Activated T-helper 2 cell treated with anti-CD3 and anti-CD28 coated beads, Interferon-gamma antibody, Interleukin-2, Interleukin-4, amounts not matched to agents 10 μg/mL and 5 μg/mL and 100 μg/mL, durations not matched to agents 14 hours and 24 hours and 36 hours (primary cell): ENCODE measurements at regions not wholly inside any gene's neighbourhood (a gene's known extent, or its start where the extent isn't known, plus 50 kb on each side); places are given as distances from the start of the nearest gene placed in this dataset.
"Not testable (repeated sequence)": the region's sequence is repeated elsewhere in the genome, so short reads cannot be mapped to it uniquely, and the experiment has no call there.

Experiments used
- DNase-seq: peaks from one replicate; pipeline ENCODE4 v3.0.0; 2021; ENCODE audit warnings: low spot score
- H3K27ac Mint-ChIP-seq: one replicate; pipeline ENCODE4 v1.8.0; 2021; ENCODE audit warnings: mixed read lengths
- H3K27me3 Mint-ChIP-seq: one replicate; pipeline ENCODE4 v1.8.0; 2021; ENCODE audit warnings: low read depth, mixed read lengths
- H3K36me3 Mint-ChIP-seq: one replicate; pipeline ENCODE4 v1.8.0; 2021; ENCODE audit warnings: low read depth, mixed read lengths
- H3K4me1 Mint-ChIP-seq: one replicate; pipeline ENCODE4 v1.8.0; 2021; ENCODE audit warnings: low read depth, mixed read lengths
- H3K4me3 Mint-ChIP-seq: one replicate; pipeline ENCODE4 v1.8.0; 2021; ENCODE audit warnings: low read depth, mild to moderate bottlenecking, moderate library complexity, mixed read lengths
- H3K9me3 Mint-ChIP-seq: one replicate; pipeline ENCODE4 v1.8.0; 2021; ENCODE audit warnings: mixed read lengths
- intact Hi-C: fragments of 100-400 bp; cut with micrococcal nuclease; formaldehyde crosslinking; loops from one replicate; pipeline ENCODE4 v1.15.1; 2023

DNA sequence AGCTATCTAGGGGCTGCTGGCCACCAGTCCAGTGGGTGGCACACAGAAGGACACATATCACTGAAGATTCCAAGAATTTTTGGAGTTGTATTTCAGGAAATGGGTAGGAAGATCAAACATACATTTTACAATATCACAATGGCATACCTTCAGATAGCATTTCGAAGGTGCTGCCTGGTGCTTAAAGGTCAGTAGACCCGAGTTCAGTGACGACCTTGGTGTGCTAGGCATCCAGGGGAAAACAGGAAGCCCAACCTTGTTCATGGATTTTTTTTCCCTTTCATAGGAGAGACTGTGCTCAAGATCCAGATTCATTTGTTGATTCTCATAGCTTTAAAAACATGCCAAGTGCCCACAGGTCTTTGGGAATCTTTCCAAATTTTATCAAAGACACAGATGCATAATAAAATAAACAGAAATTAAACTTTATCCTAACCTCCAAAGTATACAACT, 51.0 kb upstream of the RCBTB2 start:
- Mint-ChIP-seq H3K27me3 (peaks cover 49% of the 10 kb centered on the region), H3K27ac (no peak overlapping the region)
- intact Hi-C loops: loop anchor here (5.0 kb wide), 3 partner anchors 362 to 547 kb away; partner anchors contain the start of gene NUDT15

GRCh38 chr13:48585456-48585840, 52.6 kb upstream of the RCBTB2 start:
- intact Hi-C loops: no loop called here
- Mint-ChIP-seq H3K36me3 (no peaks in the 10 kb centered on the region), H3K27me3 (peaks cover 47% of the 10 kb centered on the region), H3K4me1 (peaks cover 15% of the 10 kb centered on the region), H3K4me3 (no peak overlapping the region), H3K27ac (no peak overlapping the region), H3K9me3 (peaks cover 8% of the 10 kb centered on the region)
- no peak for DNase-seq

More for the DNA sequence above, 51.0 kb upstream of the RCBTB2 start:
- no peak overlapping the region for H3K4me3 Mint-ChIP-seq
- no peaks in the 10 kb centered on the region for H3K36me3 Mint-ChIP-seq
- peaks cover 22% of the 10 kb centered on the region for H3K4me1 Mint-ChIP-seq
- peaks cover 8% of the 10 kb centered on the region for H3K9me3 Mint-ChIP-seq
- no peak for DNase-seq

DNA sequence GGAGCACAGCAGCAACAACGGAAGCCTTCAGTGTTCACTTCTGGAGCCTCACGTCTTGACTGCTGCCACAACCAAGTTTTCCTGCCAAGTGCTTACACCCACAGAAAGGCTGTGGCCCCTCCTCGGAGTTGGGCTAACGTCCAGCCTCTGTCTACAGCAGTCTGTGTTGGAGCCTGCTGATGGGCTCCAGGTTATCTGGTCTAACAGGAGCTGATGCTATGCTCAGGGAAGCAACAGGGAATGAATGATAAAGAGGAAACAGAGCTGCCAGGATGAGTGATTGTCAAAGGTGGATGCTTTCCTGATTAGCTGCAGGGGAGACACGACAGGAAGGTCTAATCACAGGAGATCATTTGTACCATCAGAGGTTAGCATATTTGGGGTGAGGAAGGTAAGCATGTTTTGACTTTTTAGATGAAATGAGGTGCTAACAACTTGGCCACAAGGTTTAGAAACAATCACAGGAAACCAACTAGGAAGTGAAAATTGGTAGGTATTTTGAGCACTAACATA, 53.8 kb upstream of the RCBTB2 start:
- H3K27ac Mint-ChIP-seq: no peak overlapping the region
- H3K27me3 Mint-ChIP-seq: peaks cover 36% of the 10 kb centered on the region
- H3K36me3 Mint-ChIP-seq: no peaks in the 10 kb centered on the region
- intact Hi-C loops: no loop called here
- peaks cover 8% of the 10 kb centered on the region for H3K9me3 Mint-ChIP-seq
- no peak overlapping the region for H3K4me3 Mint-ChIP-seq
- H3K4me1 Mint-ChIP-seq: peaks cover 13% of the 10 kb centered on the region
- no peak for DNase-seq

DNA sequence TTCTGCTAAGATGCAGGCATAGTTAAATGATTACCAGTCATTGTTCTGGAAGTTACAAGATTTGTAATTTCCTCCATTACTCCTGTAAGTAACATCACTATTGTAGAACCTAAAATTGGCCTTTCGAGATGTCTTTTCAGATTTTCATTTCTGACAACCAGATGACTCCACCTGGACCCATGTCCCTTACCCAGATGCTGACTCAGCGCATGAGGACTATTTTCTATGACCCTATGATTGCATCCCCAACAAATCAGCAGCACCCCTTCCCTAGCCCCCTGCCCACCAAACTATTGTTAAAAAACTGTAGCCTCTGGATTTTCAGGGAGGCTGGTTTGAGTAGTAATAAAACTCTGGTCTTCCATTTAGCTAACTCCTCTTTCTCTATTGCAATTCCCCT, 55.2 kb upstream of the RCBTB2 start:
- peaks cover 13% of the 10 kb centered on the region for H3K4me1 Mint-ChIP-seq
- H3K27me3 Mint-ChIP-seq: peaks cover 21% of the 10 kb centered on the region
- H3K9me3 Mint-ChIP-seq: peaks cover 8% of the 10 kb centered on the region
- DNase-seq: no peak
- no peaks in the 10 kb centered on the region for H3K36me3 Mint-ChIP-seq
- no peak overlapping the region for H3K27ac Mint-ChIP-seq
- H3K4me3 Mint-ChIP-seq: no peak overlapping the region
- intact Hi-C loops: no loop called here

DNA sequence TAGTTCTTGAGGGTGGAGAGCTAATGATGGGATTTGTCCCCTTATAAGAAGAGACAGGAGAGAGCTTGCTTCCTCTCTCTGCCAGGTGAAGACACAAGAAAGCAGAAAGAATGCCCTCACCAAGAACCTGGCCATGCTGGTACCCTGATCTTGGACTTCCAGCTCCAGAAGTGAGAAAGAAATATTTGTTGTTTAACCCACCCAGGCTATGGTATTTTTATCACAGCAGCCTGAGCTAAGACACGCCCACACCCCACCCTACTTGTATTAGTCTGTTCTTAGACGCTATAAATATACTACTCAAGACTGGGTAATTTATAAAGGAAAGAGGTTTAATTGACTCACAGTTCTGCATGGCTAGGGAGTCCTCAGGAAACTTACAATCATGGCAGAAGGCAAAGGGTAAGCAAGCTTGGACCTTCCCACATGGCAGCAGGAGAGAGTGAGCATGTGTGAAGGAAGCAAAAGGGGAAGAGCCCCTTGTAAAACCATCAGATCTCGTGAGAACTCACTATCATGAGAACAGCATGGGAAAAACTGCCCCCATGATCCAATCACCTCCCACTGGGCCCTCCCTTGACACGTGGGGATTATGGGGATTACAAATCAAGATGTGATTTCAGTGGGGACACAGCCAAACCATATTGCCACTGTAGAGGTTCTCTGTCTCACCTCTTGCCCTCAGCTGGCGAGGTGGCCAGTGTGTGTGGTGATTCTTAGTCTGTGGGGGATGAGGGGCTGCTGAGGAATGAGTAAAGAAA, 57.4 kb upstream of the RCBTB2 start:
- no peak overlapping the region for H3K27ac Mint-ChIP-seq
- no peak overlapping the region for H3K4me3 Mint-ChIP-seq
- intact Hi-C loops: loop anchor here (10.0 kb wide), 1 partner anchor 64 kb away; the partner anchor contains the start of gene CYSLTR2

DNA sequence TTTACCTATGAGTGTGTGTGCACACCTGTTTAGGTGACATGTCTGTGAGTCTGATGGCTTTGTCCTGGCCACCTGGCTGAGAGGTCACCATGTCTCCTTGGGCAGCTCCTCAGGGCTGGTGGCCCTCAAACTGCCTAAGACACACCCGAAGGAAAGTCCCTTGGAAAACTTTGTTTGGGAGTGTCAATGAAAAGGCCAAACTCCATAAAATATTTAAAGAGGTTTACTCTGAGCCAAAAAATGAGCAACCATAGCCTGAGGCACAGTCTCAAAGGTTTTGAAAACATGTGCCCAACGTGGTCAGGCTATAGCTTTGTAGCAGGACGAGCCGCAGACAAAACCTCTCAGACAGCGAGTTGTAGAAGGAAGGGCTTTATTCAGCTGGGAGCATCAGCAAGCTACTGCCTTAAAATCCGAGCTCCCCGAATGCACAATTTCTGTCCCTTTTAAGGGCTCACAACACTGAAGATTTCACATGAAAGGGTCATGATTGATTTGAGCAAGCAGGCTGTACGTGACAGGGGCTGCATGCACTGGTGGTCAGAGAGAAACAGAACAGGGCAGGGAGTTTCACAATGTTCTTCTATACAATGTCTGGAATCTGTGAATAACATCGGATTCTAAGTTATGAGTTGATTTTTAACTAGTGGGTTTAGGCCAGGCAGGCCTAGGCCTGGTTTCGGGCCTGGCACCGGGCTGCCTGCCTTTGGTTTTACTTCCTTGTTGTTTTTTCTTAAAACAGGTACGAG, 58.4 kb upstream of the RCBTB2 start:
- DNase-seq, H3K4me1 Mint-ChIP-seq, H3K4me3 Mint-ChIP-seq, H3K27ac Mint-ChIP-seq, H3K36me3 Mint-ChIP-seq, H3K9me3 Mint-ChIP-seq, H3K27me3 Mint-ChIP-seq: not testable (repeated sequence)
- intact Hi-C loops: loop anchor here (10.0 kb wide), 1 partner anchor 64 kb away; the partner anchor contains the start of gene CYSLTR2

More for the DNA sequence above, 57.4 kb upstream of the RCBTB2 start:
- Mint-ChIP-seq H3K36me3 (no peaks in the 10 kb centered on the region), H3K9me3 (peaks cover 8% of the 10 kb centered on the region), H3K4me1 (peaks cover 13% of the 10 kb centered on the region), H3K27me3 (peaks cover 7% of the 10 kb centered on the region)
- DNase-seq: no peak

DNA sequence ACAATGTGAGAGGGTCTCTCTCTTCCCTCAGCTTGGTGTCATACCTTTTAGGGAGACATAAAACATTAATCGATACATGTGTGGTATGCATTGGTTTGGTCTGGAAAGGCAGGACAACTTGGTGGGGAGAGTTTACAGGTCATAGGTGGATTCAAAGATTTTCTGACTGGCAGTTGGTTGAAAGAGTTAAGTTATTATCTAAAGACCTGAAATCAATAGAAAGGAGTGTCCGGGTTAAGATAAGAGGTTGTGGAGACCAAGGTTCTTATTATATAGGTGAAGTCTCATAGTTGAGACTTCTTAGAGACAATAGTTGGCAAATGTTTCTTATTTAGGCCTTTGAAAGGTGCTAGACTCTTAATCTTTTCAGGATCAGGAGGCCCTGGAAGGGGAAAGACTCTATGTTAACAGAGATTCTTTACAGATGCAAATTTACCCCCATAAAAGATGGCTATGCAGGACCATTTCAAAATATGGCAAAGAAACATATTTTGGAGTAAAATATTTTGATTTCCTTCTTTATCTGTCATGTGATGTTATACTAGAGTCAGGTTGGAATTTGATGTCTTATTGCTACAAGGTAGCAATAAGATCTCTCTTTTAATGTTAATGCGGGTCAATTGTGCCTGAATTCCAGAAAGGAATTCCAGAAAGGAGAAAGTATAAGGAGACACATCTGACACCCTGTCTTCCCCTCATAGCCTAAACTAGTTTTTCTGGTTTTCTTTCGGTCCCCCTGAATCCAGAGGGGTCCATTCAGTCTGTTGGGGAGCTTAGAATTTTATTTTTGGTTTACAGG, 59.2 kb upstream of the RCBTB2 start:
- H3K27me3 Mint-ChIP-seq: peaks cover 3% of the 10 kb centered on the region
- peaks cover 8% of the 10 kb centered on the region for H3K9me3 Mint-ChIP-seq
- intact Hi-C loops: loop anchor here (10.0 kb wide), 1 partner anchor 63 kb away; the partner anchor contains the start of gene CYSLTR2
- no peak for DNase-seq
- no peak overlapping the region for H3K27ac Mint-ChIP-seq
- no peaks in the 10 kb centered on the region for H3K36me3 Mint-ChIP-seq
- peaks cover 1% of the 10 kb centered on the region for H3K4me1 Mint-ChIP-seq
- H3K4me3 Mint-ChIP-seq: no peak overlapping the region

- Mint-ChIP-seq H3K4me1 (no peaks in the 10 kb centered on the region), H3K4me3 (no peak overlapping the region), H3K27ac (no peak overlapping the region), H3K9me3 (peaks cover 8% of the 10 kb centered on the region), H3K36me3 (no peaks in the 10 kb centered on the region), H3K27me3 (peaks cover 3% of the 10 kb centered on the region)
- no peak for DNase-seq
- intact Hi-C loops: loop anchor here (10.0 kb wide), 1 partner anchor 62 kb away; the partner anchor contains the start of gene CYSLTR2
Measured at GRCh38 chr13:48592688-48593049, 59.8 kb upstream of the RCBTB2 start.

DNA sequence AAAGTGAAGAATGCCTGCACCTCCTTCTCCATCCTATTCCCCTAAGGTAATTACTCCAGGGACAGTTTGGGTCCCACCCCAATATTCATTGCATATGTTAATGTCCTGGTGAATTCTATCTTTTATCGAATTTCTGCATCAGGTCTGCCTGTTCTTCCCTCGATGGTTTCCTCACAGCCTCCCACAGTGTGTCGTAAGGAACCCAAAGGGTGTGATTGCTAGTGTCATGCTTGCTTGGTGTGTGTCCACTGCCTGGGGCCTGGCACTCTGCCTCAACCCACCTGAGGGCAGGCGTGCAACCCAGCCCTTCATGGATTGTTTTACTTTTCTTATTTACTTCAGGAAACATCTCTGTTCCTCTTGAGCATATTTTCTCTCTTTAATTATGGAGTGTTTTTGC, 60.2 kb upstream of the CYSLTR2 start:
- no peaks in the 10 kb centered on the region for H3K36me3 Mint-ChIP-seq

GRCh38 chr13:48594096-48594815, 59.5 kb upstream of the CYSLTR2 start:
- no peak overlapping the region for H3K4me3 Mint-ChIP-seq
- H3K4me1 Mint-ChIP-seq: no peaks in the 10 kb centered on the region
- no peaks in the 10 kb centered on the region for H3K9me3 Mint-ChIP-seq
- intact Hi-C loops: loop anchor here (2.0 to 10.0 kb wide), 2 partner anchors 61 to 139 kb away; partner anchors contain the start of gene CYSLTR2
- no peak overlapping the region for H3K27ac Mint-ChIP-seq
- H3K36me3 Mint-ChIP-seq: no peaks in the 10 kb centered on the region
- DNase-seq: peak; percentile 4
- H3K27me3 Mint-ChIP-seq: peaks cover 5% of the 10 kb centered on the region

More for the DNA sequence above, 60.2 kb upstream of the CYSLTR2 start:
- Mint-ChIP-seq H3K27ac (no peak overlapping the region), H3K4me1 (no peaks in the 10 kb centered on the region), H3K9me3 (peaks cover 4% of the 10 kb centered on the region), H3K4me3 (no peak overlapping the region), H3K27me3 (peaks cover 3% of the 10 kb centered on the region)
- intact Hi-C loops: loop anchor here (10.0 kb wide), 1 partner anchor 61 kb away; the partner anchor contains the start of gene CYSLTR2
- no peak for DNase-seq

- H3K4me1 Mint-ChIP-seq: peaks cover 3% of the 10 kb centered on the region
- H3K4me3 Mint-ChIP-seq: no peak overlapping the region
- DNase-seq: peak; percentile 32
- no peak overlapping the region for H3K27ac Mint-ChIP-seq
- H3K27me3 Mint-ChIP-seq: peaks cover 5% of the 10 kb centered on the region
- intact Hi-C loops: loop anchor here (1.0 to 10.0 kb wide), 3 partner anchors 59 to 174 kb away; partner anchors contain the start of gene CYSLTR2
- H3K36me3 Mint-ChIP-seq: no peaks in the 10 kb centered on the region
- no peaks in the 10 kb centered on the region for H3K9me3 Mint-ChIP-seq
Measured at GRCh38 chr13:48595431-48596429, 58.0 kb upstream of the CYSLTR2 start.
